Right lobe of liver (tissue), 6 donors: ENCODE measurements at regions not wholly inside any gene's neighbourhood (a gene's known extent, or its start where the extent isn't known, plus 50 kb on each side); places are given as distances from the start of the nearest gene placed in this dataset.

Experiments used
- ATAC-seq, 4 donors: fragments of 200-7000 bp; cut with Tn5 transposase; one replicate each; pipeline ENCODE4 v1.9.1; 2020; ENCODE audit warnings: mild to moderate bottlenecking in 4 of 4, moderate library complexity in 4 of 4
- DNase-seq, 3 donors: peaks; one replicate each; pipeline ENCODE4 v3.0.0-alpha.2; 2020
- H3K27ac ChIP-seq, 3 donors: fragments of 200-600 bp; one replicate each; pipeline ENCODE4 v1.8.0; 2022
- H3K27me3 ChIP-seq, 2 donors: fragments of 200-600 bp; one replicate each; pipeline ENCODE4 v1.8.0; 2022
- H3K36me3 ChIP-seq, 4 donors: fragments of 200-600 bp; sonication (generic) in 1 of 4; one replicate each; pipeline versions ENCODE4 v1.5.1 to v1.8.0; 2017 to 2022; ENCODE audit warnings: control low read depth in 1 of 4
- H3K4me1 ChIP-seq, 4 donors: fragments of 200-600 bp; sonication (generic) in 1 of 4; one replicate each; pipeline versions ENCODE4 v1.5.1 to v1.8.0; 2017 to 2022; ENCODE audit warnings: control low read depth in 1 of 4
- H3K4me3 ChIP-seq, 3 donors: fragments of 200-600 bp; one replicate each; pipeline ENCODE4 v1.8.0; 2022
- H3K9me3 ChIP-seq, 4 donors: fragments of 200-600 bp; sonication (generic) in 1 of 4; one replicate each; pipeline versions ENCODE4 v1.5.1 to v1.8.0; 2017 to 2022; ENCODE audit warnings: control low read depth in 1 of 4
- POLR2A ChIP-seq: fragments of 450-650 bp; IDR thresholded peaks from one replicate; pipeline ENCODE4 v1.6.1; 2017; ENCODE audit warnings: antibody characterized with exemption, mild to moderate bottlenecking
- WGBS: methylation state at CpG from one replicate; pipeline ENCODE4 v1.1.6; 2018; ENCODE audit warnings: low coverage, low lambda C conversion rate; ENCODE audit not compliant: insufficient coverage; ENCODE audit errors: missing lambda C conversion rate; 5-methylcytosine and 5-hydroxymethylcytosine counted together
- intact Hi-C, 2 donors: fragments of 100-400 bp; cut with DNase I; formaldehyde crosslinking; loops; one replicate each; pipeline versions ENCODE4 v1.11.2 to v1.14.1; 2022
- TF ChIP-seq, protein P1 (sequence below), 4 donors: fragments of 200-600 bp in 3 of 4; fragments of 450-650 bp in 1 of 4; IDR thresholded peaks; one replicate each; pipeline versions ENCODE4 v1.5.1 to v1.8.0; 2016 to 2022; ENCODE audit warnings: antibody characterized with exemption in 4 of 4, mild to moderate bottlenecking in 2 of 4
- donor health status: DM: no; HTN: yes; CAD: no.
- donor health status: DM: no; HTN: no; CAD: no.
- donor health status: DM: no; HTN: no; CAD: no.
- donor health status: DM: no; HTN: yes; CAD: no.
- donor health status: DM: no; HTN: yes; CAD: no.

DNA sequence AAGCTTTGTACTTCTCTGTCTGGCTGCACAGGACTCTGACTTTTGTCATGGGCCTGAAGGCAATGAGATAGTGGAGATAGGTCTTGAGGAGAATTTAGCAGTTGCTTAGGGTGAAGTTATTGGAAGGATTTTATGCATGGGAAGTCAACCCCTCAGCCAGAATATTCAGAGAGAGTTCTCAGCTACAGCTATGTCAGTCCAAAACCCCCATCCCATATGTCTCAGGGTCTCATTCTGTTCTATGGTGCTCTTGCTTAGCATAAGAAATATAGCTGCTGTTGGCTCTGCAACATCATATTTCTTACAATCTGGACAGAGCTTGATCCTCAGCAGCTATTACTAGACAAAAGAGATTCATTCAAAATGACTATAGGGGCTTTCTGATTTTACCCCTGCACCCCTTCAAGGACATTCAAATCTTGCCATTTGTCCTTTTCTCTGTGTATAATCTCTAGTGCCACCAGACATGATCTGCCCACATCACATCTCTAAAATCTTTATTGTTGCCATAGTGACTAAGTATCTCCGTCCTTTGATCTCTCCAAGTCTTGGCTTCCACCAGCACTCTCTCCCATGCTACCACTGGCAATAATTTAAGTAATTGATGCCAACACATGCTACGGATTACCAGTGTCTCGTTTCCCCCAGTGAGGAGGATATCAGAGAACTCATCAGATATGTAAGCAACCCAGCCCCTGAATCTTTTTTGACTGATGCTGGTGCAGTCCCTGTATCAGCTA is 327.1 kb upstream of the ISX start:
- Histone ChIP-seq H3K27me3 (no peaks in the 10 kb centered on the region), H3K4me3 (no peak overlapping the region), H3K36me3 (no peaks in the 10 kb centered on the region), H3K4me1 (no peaks in the 10 kb centered on the region), H3K9me3 (no peaks in the 10 kb centered on the region), H3K27ac (no peak overlapping the region)
- 32% methylated on average over 3 of the region's 3 CpGs for WGBS
- TF ChIP-seq, protein P1, sequence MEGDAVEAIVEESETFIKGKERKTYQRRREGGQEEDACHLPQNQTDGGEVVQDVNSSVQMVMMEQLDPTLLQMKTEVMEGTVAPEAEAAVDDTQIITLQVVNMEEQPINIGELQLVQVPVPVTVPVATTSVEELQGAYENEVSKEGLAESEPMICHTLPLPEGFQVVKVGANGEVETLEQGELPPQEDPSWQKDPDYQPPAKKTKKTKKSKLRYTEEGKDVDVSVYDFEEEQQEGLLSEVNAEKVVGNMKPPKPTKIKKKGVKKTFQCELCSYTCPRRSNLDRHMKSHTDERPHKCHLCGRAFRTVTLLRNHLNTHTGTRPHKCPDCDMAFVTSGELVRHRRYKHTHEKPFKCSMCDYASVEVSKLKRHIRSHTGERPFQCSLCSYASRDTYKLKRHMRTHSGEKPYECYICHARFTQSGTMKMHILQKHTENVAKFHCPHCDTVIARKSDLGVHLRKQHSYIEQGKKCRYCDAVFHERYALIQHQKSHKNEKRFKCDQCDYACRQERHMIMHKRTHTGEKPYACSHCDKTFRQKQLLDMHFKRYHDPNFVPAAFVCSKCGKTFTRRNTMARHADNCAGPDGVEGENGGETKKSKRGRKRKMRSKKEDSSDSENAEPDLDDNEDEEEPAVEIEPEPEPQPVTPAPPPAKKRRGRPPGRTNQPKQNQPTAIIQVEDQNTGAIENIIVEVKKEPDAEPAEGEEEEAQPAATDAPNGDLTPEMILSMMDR (IDR thresholded peaks at IDR 0.05) = no peak
- no peak for TF ChIP-seq POLR2A
- DNase-seq = no peak
- ATAC-seq = no peak
- intact Hi-C loops = no loop called here

DNA sequence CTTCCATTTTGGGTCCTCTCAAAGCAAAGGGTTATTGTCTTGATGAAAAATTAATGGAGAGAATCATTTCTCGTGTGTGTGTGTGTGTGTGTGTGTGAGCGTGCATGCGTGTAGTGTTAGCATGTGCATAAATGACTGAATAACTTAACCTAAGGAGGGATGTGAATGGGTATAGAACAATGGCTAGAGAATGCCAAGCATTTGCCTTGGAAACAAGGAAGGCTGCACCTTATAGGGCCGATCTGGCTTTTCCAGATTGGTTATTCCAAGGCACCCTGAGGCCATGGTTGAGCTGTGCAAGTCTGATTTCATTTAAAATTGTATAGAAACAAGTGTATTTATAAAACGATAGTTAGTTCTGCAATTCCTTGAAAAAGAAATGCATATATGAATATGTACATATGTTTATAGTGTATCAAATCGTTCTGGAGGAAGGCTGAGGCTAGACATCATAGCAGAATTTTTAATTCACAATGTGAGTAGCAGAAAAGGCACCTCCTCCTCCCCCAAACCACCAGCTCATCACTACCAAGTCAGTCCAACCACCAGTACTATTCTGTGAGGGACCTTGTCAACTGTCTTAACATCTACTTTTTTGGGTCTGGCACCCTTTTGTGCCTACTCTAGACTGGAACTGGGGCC is 322.7 kb upstream of the ISX start:
- Histone ChIP-seq H3K4me3 (no peak overlapping the region), H3K27ac (no peak overlapping the region), H3K27me3 (no peaks in the 10 kb centered on the region), H3K36me3 (no peaks in the 10 kb centered on the region), H3K9me3 (no peaks in the 10 kb centered on the region), H3K4me1 (no peaks in the 10 kb centered on the region)
- WGBS = 52% methylated on average over 6 of the region's 6 CpGs
- DNase-seq (no peak), ATAC-seq (no peak)
- intact Hi-C loops = no loop called here
- TF ChIP-seq, protein P1 (IDR thresholded peaks at IDR 0.05) = no peak
- no peak for TF ChIP-seq POLR2A

DNA sequence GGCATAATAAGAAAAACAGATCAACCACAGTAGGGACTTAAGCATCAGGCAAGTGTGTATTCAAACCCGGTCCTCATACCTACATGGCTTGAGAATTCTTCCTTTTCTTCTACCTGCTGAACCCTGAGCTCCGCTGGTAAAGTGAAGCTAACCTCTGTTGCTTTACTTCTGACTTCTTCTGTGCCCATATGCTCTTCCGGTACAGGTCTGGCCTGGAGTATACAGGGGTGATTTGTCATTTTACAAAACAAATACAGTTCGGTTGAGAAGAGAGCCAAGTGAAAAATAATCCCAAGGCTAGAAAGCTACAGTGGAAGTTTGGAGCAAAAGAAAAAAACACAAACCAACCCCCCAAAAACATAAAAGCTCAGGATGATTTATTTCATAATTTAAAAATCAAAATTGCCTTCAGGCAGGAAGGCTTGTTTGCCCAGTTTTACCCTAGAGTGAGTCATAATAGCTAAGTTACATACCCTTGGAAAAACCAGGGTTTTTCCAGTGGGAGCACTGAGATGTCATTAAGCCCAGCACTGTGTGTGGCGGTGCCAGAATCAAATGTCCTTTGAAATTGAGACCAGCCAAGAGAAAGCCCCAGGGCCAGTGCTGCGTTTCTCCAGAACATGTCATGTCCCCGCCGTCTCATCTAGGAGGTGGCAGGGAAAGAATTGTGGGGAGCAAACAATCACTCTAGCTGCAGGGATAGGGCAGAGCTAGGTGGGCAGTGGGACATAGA is 305.5 kb upstream of the ISX start:
- H3K27ac ChIP-seq = no peak overlapping the region
- TF ChIP-seq, protein P1 (IDR thresholded peaks at IDR 0.05) = no peak
- no peak for TF ChIP-seq POLR2A
- H3K4me1 ChIP-seq = no peaks in the 10 kb centered on the region
- no peak overlapping the region for H3K4me3 ChIP-seq
- DNase-seq = no peak
- ATAC-seq = no peak
- intact Hi-C loops = no loop called here
- WGBS = 52% methylated on average over 8 of the region's 8 CpGs
- H3K9me3 ChIP-seq = no peaks in the 10 kb centered on the region
- H3K27me3 ChIP-seq = no peaks in the 10 kb centered on the region
- no peaks in the 10 kb centered on the region for H3K36me3 ChIP-seq

DNA sequence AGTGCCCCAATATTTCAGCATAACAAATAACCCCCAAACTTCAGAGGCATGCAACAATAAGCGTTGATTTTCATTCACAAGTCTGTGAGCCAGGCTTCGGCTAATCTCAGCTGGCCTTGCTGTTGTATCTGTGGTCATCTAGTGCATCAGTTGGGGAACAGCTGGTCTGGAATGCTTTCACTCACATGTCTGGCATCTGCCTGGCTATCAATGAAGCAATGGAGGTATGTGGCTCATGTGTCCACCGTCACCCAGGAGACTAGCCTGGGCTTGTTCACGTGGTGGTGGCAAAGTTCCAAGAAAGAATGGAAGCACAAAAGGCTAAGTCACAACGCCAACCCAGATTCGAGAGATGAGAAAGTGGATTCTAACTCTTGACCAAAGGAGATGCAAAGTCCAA is 304.8 kb upstream of the ISX start:
- Histone ChIP-seq H3K9me3 (no peaks in the 10 kb centered on the region), H3K27me3 (no peaks in the 10 kb centered on the region), H3K4me3 (no peak overlapping the region), H3K36me3 (no peaks in the 10 kb centered on the region), H3K27ac (no peak overlapping the region), H3K4me1 (no peaks in the 10 kb centered on the region)
- WGBS = 36% methylated on average over 5 of the region's 6 CpGs
- intact Hi-C loops = no loop called here
- no peak for DNase-seq
- no peak for ATAC-seq
- TF ChIP-seq, protein P1 (IDR thresholded peaks at IDR 0.05) = no peak
- TF ChIP-seq POLR2A = no peak
